C4-2B (cell line): ENCODE measurements at regions not wholly inside any gene's neighbourhood (a gene's known extent, or its start where the extent isn't known, plus 50 kb on each side); places are given as distances from the start of the nearest gene placed in this dataset.

Experiments
- H3K27ac ChIP-seq: fragments of 450-650 bp; 2 replicates; pipeline ENCODE4 v1.5.1; 2017
- CTCF ChIP-seq: fragments of 450-650 bp; conservative IDR thresholded peaks from 2 replicates; pipeline ENCODE4 v1.5.1; 2017; ENCODE audit warnings: mild to moderate bottlenecking
- ZFX ChIP-seq: fragments of 450-650 bp; IDR thresholded peaks from 2 replicates; pipeline ENCODE4 v1.6.1; 2017

- TF ChIP-seq ZFX (no peak), CTCF (no peak)
- H3K27ac ChIP-seq: no peak overlapping the region
Observed at GRCh38 chr15:47534673-47535072, 182.6 kb upstream of the SEMA6D start.

GRCh38 chr15:47541562-47541961 is 175.7 kb upstream of the SEMA6D start:
- H3K27ac ChIP-seq: no peak overlapping the region
- no peak for TF ChIP-seq CTCF
- TF ChIP-seq ZFX: no peak

GRCh38 chr15:47542312-47542989 is 174.9 kb upstream of the SEMA6D start:
- no peak for TF ChIP-seq CTCF
- TF ChIP-seq ZFX: no peak
- H3K27ac ChIP-seq: no peak overlapping the region

- TF ChIP-seq CTCF: no peak
- H3K27ac ChIP-seq: no peak overlapping the region
Observed at GRCh38 chr15:47548231-47548630, 169.1 kb upstream of the SEMA6D start.

- no peak overlapping the region for H3K27ac ChIP-seq
- TF ChIP-seq CTCF (no peak), ZFX (no peak)
Observed at GRCh38 chr15:47548986-47549385, 168.3 kb upstream of the SEMA6D start.

- H3K27ac ChIP-seq: no peak overlapping the region
- TF ChIP-seq ZFX (no peak), CTCF (peak; percentile 27)
Observed at GRCh38 chr15:47551079-47551478, 166.2 kb upstream of the SEMA6D start.

- no peak for TF ChIP-seq CTCF
- no peak for TF ChIP-seq ZFX
- no peak overlapping the region for H3K27ac ChIP-seq
Observed at GRCh38 chr15:47551546-47551945, 165.8 kb upstream of the SEMA6D start.
